ENCODE measurements at regions not wholly inside any gene's neighbourhood (a gene's known extent, or its start where the extent isn't known, plus 50 kb on each side); places are given as distances from the start of the nearest gene placed in this dataset.

GRCh38 chr1:213606252-213606820, 381.4 kb upstream of the PROX1 start:
- H2AFZ ChIP-seq (ENCODE audit: low read depth), result no peak overlapping the region
- no peak overlapping the region for H3K27ac ChIP-seq (ENCODE audit: low read depth in 2 of 2, low read length in 1 of 2)
- H3F3A ChIP-seq (replicated peaks; ENCODE audit: insufficient read depth), result no peaks in the 10 kb centered on the region
- no peak for DNase-seq
- POLR2A ChIA-PET, result no interaction called here
- CTCF ChIA-PET, result no interaction called here
- H3K27me3 ChIP-seq (ENCODE audit: insufficient read depth), result no peaks in the 10 kb centered on the region
- no peak overlapping the region for H3K4me2 ChIP-seq
- H3K9me2 ChIP-seq, result no peaks in the 10 kb centered on the region
- no peak overlapping the region for H3K4me3 ChIP-seq (ENCODE audit: low read depth in 2 of 2, low read length in 1 of 2)
- H4K20me1 ChIP-seq (ENCODE audit: insufficient read depth), result no peaks in the 10 kb centered on the region
- no peak overlapping the region for H3K9ac ChIP-seq
- H3K36me3 ChIP-seq (replicated peaks in 1 of 2; ENCODE audit: control insufficient read depth in 1 of 2, insufficient read depth in 2 of 2, low read length in 1 of 2), result no peaks in the 10 kb centered on the region
- H3K79me2 ChIP-seq (ENCODE audit: insufficient read depth), result no peaks in the 10 kb centered on the region
- TF ChIP-seq GABPA (IDR thresholded peaks at IDR 0.05; ENCODE audit: low read depth) (no peak), FOXJ3 (CRISPR knock-in tag; IDR thresholded peaks at IDR 0.05) (no peak), MAX (IDR thresholded peaks at IDR 0.05; ENCODE audit: low read depth) (no peak), REST (IDR thresholded peaks at IDR 0.05; ENCODE audit: low read depth, low read length) (no peak), RCOR1 (IDR thresholded peaks at IDR 0.05; ENCODE audit: low read length) (no peak), JUND (IDR thresholded peaks at IDR 0.05) (no peak), IRF3 (IDR thresholded peaks at IDR 0.05; ENCODE audit: low read depth, low read length) (no peak), TCF12 (IDR thresholded peaks at IDR 0.05) (no peak), EP300 (IDR thresholded peaks at IDR 0.05; ENCODE audit: borderline replicate concordance in 1 of 2, low read depth in 1 of 2, low read length in 1 of 2) (no peak), RXRA (IDR thresholded peaks at IDR 0.05; ENCODE audit: borderline replicate concordance, low read depth) (no peak), TAF1 (IDR thresholded peaks at IDR 0.05; ENCODE audit: borderline replicate concordance, low read depth, low read length) (no peak), ELF1 (IDR thresholded peaks at IDR 0.05) (no peak), POLR2AphosphoS5 (IDR thresholded peaks at IDR 0.05; ENCODE audit: low read depth, low read length) (no peak), FOSL2 (IDR thresholded peaks at IDR 0.05; ENCODE audit: borderline replicate concordance, low read depth) (no peak)
- H3K9me3 ChIP-seq, result no peaks in the 10 kb centered on the region; the same call in 1 of the 2 replicates
- WGBS (ENCODE audit: low lambda C conversion rate), result 20% methylated on average over 5 of the region's 5 CpGs
- peaks cover 0 to 3% of the 10 kb centered on the region in 2 experiments; a peak in 1 of 4 replicates for H3K4me1 ChIP-seq (ENCODE audit: control insufficient read depth in 1 of 2, insufficient read depth in 2 of 2, low read depth in 1 of 2, low read length in 1 of 2)

GRCh38 chr1:213613549-213613948, 374.2 kb upstream of the PROX1 start:
- no peaks in the 10 kb centered on the region for H3K79me2 ChIP-seq (ENCODE audit: insufficient read depth)
- H3K4me2 ChIP-seq, result no peak overlapping the region
- H3K9ac ChIP-seq, result no peak overlapping the region
- H3K4me3 ChIP-seq (ENCODE audit: low read depth in 2 of 2, low read length in 1 of 2), result no peak overlapping the region
- ChIA-PET POLR2A (no interaction called here), CTCF (no interaction called here)
- no peak for DNase-seq
- no peaks in the 10 kb centered on the region for H3F3A ChIP-seq (replicated peaks; ENCODE audit: insufficient read depth)
- H3K36me3 ChIP-seq (replicated peaks in 1 of 2; ENCODE audit: control insufficient read depth in 1 of 2, insufficient read depth in 2 of 2, low read length in 1 of 2), result no peaks in the 10 kb centered on the region
- H3K4me1 ChIP-seq (ENCODE audit: control insufficient read depth in 1 of 2, insufficient read depth in 2 of 2, low read depth in 1 of 2, low read length in 1 of 2), result no peaks in the 10 kb centered on the region; a peak in 1 of 4 replicates
- no peak overlapping the region for H3K27ac ChIP-seq (ENCODE audit: low read depth in 2 of 2, low read length in 1 of 2)
- no peaks in the 10 kb centered on the region for H3K9me3 ChIP-seq
- H3K27me3 ChIP-seq (ENCODE audit: insufficient read depth), result no peaks in the 10 kb centered on the region
- TF ChIP-seq EP300 (IDR thresholded peaks at IDR 0.05; ENCODE audit: borderline replicate concordance in 1 of 2, low read depth in 1 of 2, low read length in 1 of 2) (no peak), SMC3 (IDR thresholded peaks at IDR 0.05; ENCODE audit: low read depth, low read length) (no peak), USF1 (IDR thresholded peaks at IDR 0.05; ENCODE audit: borderline replicate concordance, low read depth) (no peak), RFX5 (IDR thresholded peaks at IDR 0.05; ENCODE audit: low read length) (no peak), NRF1 (IDR thresholded peaks at IDR 0.05; ENCODE audit: low read depth, low read length) (no peak), NFIC (IDR thresholded peaks at IDR 0.05; ENCODE audit: borderline replicate concordance) (no peak), IRF3 (IDR thresholded peaks at IDR 0.05; ENCODE audit: low read depth, low read length) (no peak), PBX3 (IDR thresholded peaks at IDR 0.05) (no peak)
- H3K9me2 ChIP-seq, result no peaks in the 10 kb centered on the region
- no peak overlapping the region for H2AFZ ChIP-seq (ENCODE audit: low read depth)
- 0% methylated on average over 2 of the region's 2 CpGs for WGBS (ENCODE audit: low lambda C conversion rate)
- no peaks in the 10 kb centered on the region for H4K20me1 ChIP-seq (ENCODE audit: insufficient read depth)

Data from SK-N-SH (cell line).